ENCODE measurements at regions not wholly inside any gene's neighbourhood (a gene's known extent, or its start where the extent isn't known, plus 50 kb on each side); places are given as distances from the start of the nearest gene placed in this dataset.
"Not testable (repeated sequence)": the region's sequence is repeated elsewhere in the genome, so short reads cannot be mapped to it uniquely, and the experiment has no call there.

- no peak for DNase-seq
Observed at GRCh38 chr6:119442776-119443184, 93.2 kb upstream of the MAN1A1 start.

DNA sequence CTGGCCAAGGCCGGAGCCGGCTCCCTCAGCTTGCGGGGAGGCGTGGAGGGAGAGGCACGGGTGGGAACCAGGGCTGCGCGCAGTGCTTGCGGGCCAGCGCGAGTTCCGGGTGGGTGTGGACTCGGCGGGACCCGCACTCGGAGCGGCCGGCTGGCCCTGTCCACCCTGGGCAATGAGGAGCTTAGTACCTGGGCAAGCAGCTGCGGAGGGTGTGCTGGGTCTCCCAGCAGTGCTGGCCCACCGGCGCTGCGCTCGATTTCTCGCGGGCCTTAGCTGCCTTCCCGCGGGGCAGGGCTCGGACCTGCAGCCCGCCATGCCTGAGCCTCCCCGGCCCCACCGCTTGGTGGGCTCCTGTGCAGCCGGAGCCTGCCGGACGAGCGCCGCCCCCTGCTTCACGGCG is 91.4 kb upstream of the MAN1A1 start:
- DNase-seq: no peak

DNA sequence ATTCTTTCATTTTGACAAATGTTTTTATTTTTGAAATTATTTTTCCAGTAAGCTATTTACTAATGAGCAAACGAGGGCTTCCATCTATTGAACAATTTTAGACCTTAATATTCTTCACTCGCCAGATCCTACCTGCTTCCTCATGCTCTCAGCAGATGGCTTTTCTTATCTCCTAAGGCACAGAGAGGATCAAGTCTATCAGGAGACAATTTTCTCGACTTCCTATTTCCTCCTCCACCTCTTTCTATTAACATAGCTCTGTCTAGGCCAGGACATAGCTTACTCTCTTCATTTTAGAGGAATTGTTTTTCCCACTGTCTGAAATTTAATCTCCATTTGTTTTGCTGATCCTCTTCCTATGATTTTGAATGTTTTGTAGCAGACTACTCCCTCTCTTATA is 87.0 kb upstream of the MAN1A1 start:
- DNase-seq: no peak

DNA sequence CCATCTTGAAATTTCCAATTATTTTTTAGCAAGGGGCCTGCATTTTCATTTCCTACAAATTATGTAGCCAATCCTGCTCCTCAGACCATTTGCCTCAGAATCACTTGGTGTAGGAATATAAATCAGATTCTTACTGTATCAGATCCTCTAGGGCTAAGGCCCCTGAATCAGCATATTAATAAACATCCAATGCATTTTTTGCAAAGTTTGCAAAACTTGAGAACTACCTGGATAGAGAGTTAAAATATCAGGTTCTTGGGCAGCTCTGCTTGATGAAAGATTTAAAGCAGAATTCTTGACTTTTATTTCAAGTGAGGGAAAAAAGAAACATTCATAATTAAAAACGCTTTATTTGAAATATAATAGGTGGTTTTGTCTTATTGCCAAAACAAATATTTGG is 82.2 kb upstream of the MAN1A1 start:
- DNase-seq: no peak

DNA sequence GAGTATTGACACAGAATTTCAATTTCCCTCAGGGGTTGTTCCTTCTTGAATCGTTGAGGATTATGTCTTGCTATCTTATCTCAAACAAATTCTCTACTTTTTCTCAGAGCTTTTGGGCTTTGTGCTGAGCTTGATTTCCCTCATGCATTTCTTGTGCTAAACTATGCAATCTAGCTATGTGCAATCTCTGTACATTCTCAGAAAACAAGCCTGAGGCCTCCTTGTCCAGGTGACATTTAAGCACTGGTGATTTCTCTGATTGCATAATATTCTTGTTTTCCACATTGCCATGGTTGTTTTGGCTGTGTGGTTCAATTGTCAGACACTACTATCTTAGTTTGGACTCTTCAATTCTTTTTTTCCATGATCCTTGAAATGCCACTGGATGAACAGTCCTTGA is 81.2 kb upstream of the MAN1A1 start:
- no peak for DNase-seq

DNA sequence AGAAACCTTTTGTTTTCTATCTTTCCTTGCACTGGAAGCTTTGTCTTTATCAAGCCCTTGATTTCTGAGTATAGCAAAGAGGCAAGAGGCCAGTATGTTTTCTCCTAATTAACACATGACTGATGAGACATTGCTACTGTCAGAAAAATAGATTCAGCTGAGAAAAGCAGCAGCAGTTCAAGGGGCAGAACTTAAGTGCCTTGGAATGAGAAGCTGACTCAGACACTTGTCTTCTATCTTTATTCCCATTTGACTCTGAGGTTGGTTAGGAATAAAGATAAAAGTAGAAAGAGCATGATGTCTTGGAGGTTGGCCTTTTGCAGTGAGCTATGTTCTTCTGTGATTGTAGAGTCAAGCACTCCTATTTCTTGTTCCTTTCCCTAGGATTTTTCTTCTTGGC is 79.1 kb upstream of the MAN1A1 start:
- no peak for DNase-seq

DNA sequence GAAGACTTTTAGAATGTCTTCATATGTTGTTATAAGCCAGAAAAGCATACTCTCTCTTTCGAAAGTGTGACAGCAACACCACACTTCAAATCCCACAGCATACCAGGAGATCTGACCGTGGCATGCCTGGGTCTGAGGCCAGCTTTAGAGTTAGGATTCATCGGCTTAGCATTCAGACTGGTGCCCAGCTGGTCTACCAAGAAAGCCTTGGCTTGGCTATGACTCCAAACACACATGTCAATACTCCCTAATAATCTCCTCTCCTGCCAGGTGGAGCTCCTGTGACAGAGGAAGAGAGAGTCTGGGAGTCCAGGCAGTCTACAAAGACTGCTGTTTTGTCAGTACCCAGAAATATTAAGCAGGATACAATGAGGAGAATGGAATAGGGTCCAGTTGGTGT is 77.1 kb upstream of the MAN1A1 start:
- DNase-seq: peak; percentile 5

DNA sequence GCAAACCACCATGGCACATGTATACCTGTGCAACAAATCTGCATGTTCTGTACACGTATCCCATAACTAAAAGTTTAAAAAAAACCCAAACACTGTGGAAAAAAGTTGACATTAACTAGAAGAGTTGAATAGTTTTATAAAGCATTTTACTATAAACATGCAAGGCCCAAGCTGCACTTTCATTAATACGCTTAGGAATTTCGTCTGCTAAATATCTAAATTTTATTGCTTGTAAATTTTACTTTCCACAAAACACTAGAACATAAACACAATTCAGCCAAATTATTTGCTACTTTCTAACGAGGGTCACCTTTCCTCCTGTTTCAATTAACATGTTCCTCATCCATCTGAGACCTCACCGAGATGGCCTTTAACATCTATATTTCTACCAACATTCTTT is 74.4 kb upstream of the MAN1A1 start:
- DNase-seq: no peak

DNA sequence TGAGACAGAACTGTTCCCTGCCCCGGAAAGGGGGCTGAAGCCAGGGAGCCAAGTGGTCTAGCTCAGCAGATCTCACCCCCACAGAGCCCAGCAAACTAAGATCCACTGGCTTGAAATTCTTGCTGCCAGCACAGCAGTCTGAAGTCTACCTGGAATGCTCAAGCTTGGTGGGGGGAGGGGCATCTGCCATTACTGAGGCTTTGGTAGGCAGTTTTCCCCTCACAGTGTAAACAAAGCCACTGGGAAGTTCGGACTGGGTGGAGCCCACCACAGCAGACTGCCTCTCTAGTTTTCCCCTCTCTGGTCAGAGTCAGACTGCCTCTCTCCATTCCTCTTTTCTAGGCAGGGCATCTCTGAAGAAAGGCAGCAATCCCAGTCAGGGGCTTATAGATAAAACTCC is 68.5 kb upstream of the MAN1A1 start:
- not testable (repeated sequence) for DNase-seq

DNA sequence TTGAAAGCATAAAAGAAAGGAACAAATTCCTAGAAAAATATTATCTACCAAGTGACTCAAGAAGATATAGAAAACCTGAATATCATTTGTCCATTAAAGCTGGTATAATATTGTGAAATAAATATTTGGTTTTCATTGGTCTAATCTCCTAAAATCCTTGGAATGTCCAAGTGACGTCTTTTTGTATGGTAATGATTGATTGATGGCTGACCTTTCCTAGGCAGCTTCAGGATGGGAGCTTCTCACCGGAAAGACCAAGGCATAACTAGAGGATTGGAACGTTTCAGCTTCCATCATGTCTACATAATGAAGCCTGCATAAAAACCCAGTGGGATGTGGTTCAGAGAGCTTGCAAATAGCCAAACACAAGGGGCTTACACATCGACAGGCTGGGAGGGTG is 57.6 kb upstream of the MAN1A1 start:
- no peak for DNase-seq

GRCh38 chr6:119405114-119405513 is 55.6 kb upstream of the MAN1A1 start:
- DNase-seq: not testable (repeated sequence)

Measured in fibroblast of skin of back (primary cell).